ENCODE measurements at regions not wholly inside any gene's neighbourhood (a gene's known extent, or its start where the extent isn't known, plus 50 kb on each side); places are given as distances from the start of the nearest gene placed in this dataset.

DNA sequence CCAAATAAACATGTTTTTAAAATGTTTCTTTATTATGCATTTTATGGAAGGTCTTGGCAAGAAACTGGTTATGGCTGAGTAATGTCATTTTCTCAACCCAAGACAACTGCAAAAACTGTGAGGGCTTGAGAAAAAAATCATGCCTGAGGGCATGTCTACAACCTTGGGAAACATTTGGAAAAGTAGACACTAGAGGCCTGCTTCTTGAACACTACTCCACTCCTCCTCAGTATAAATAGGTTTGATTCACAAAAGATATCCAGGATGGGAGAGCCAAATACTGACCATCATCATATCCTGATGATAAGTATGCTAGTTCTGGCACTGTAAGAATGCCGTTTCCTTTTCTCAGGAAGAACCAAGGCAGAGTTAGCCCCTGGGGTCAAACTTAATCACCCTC lies 71.1 kb downstream of the OSR1 start:
- Histone ChIP-seq H3K27me3 (ENCODE audit: control insufficient read depth in 2 of 2, insufficient read depth in 2 of 2, low read length in 2 of 2) (no peaks in the 10 kb centered on the region), H3K9ac (ENCODE audit: insufficient read depth in 1 of 2, low read depth in 2 of 2, low read length in 2 of 2) (no peak overlapping the region), H3K79me2 (ENCODE audit: control insufficient read depth, insufficient read depth, low read length) (no peaks in the 10 kb centered on the region), H3K4me3 (no peak overlapping the region), H3K9me3 (replicated peaks; ENCODE audit: control insufficient read depth, insufficient read depth, low read depth, low read length) (no peaks in the 10 kb centered on the region), H3K4me2 (ENCODE audit: insufficient read depth, low read length) (no peak overlapping the region), H4K20me1 (replicated peaks; ENCODE audit: control insufficient read depth, insufficient read depth, low read length) (no peaks in the 10 kb centered on the region), H3K27ac (ENCODE audit: extremely low read depth, low read depth, low read length) (no peak overlapping the region), H2AFZ (ENCODE audit: low read depth, low read length) (no peak overlapping the region), H3K4me1 (replicated peaks in 1 of 2; ENCODE audit: control insufficient read depth in 2 of 2, insufficient read depth in 2 of 2, low read length in 2 of 2) (no peaks in the 10 kb centered on the region), H3K9me1 (ENCODE audit: control insufficient read depth, insufficient read depth, low read length) (no peaks in the 10 kb centered on the region), H3K36me3 (ENCODE audit: control insufficient read depth, insufficient read depth, low read length) (no peaks in the 10 kb centered on the region)
- TF ChIP-seq RAD21 (CRISPR knock-in tag; conservative IDR thresholded peaks at IDR 0.05 in 1 of 2, IDR thresholded peaks at IDR 0.05 in 1 of 2) = no peak
- no peak for TF ChIP-seq GABPA (tag; conservative IDR thresholded peaks at IDR 0.05; ENCODE audit: low read depth)
- TF ChIP-seq, protein P1, sequence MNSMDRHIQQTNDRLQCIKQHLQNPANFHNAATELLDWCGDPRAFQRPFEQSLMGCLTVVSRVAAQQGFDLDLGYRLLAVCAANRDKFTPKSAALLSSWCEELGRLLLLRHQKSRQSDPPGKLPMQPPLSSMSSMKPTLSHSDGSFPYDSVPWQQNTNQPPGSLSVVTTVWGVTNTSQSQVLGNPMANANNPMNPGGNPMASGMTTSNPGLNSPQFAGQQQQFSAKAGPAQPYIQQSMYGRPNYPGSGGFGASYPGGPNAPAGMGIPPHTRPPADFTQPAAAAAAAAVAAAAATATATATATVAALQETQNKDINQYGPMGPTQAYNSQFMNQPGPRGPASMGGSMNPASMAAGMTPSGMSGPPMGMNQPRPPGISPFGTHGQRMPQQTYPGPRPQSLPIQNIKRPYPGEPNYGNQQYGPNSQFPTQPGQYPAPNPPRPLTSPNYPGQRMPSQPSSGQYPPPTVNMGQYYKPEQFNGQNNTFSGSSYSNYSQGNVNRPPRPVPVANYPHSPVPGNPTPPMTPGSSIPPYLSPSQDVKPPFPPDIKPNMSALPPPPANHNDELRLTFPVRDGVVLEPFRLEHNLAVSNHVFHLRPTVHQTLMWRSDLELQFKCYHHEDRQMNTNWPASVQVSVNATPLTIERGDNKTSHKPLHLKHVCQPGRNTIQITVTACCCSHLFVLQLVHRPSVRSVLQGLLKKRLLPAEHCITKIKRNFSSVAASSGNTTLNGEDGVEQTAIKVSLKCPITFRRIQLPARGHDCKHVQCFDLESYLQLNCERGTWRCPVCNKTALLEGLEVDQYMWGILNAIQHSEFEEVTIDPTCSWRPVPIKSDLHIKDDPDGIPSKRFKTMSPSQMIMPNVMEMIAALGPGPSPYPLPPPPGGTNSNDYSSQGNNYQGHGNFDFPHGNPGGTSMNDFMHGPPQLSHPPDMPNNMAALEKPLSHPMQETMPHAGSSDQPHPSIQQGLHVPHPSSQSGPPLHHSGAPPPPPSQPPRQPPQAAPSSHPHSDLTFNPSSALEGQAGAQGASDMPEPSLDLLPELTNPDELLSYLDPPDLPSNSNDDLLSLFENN (IDR thresholded peaks at IDR 0.05; ENCODE audit: low read depth in 2 of 2, low read length in 2 of 2) = no peak
- no peak for TF ChIP-seq BCL6 (CRISPR knock-in tag; IDR thresholded peaks at IDR 0.05)
- TF ChIP-seq CHD2 (IDR thresholded peaks at IDR 0.05; ENCODE audit: low read depth, low read length) = no peak
- WGBS (ENCODE audit: insufficient coverage, low coverage, missing lambda C conversion rate) = 0% methylated on average over 1 of the region's 1 CpG
- CTCF ChIA-PET (ENCODE audit: low intra/inter-chr PET ratio) = no interaction called here
- ATAC-seq = no peak
- no peak for FAIRE-seq
- in situ Hi-C loops (cut with MboI) (no loop called here), intact Hi-C loops (cut with micrococcal nuclease) (no loop called here)
- POLR2A ChIA-PET = no interaction called here
- DNase-seq (ENCODE audit: extremely low read depth in 1 of 4, low spot score in 3 of 4) = no peak
- BruUV-seq (replicated peaks) = no TSS peak
